ENCODE measurements at regions not wholly inside any gene's neighbourhood (a gene's known extent, or its start where the extent isn't known, plus 50 kb on each side); places are given as distances from the start of the nearest gene placed in this dataset.

GRCh38 chr13:68185444-68186141 is 955.5 kb upstream of the PCDH9 start:
- Histone ChIP-seq H3K79me2 (ENCODE audit: control insufficient read depth, insufficient read depth, low read length) (no peaks in the 10 kb centered on the region), H3K36me3 (ENCODE audit: control insufficient read depth in 2 of 2, extremely low read depth in 1 of 2, insufficient read depth in 2 of 2, low read length in 2 of 2) (no peaks in the 10 kb centered on the region), H2AFZ (ENCODE audit: control insufficient read depth, low read length) (peak overlapping the region; percentile 59), H3K27ac (ENCODE audit: control insufficient read depth, insufficient read depth, low read length) (no peak overlapping the region), H3K4me1 (ENCODE audit: control insufficient read depth, extremely low read depth, insufficient read depth, low read length) (peaks cover 2% of the 10 kb centered on the region), H4K20me1 (ENCODE audit: control insufficient read depth, extremely low read depth, insufficient read depth, low read length) (no peaks in the 10 kb centered on the region), H3K9me3 (ENCODE audit: control insufficient read depth, low read depth, low read length) (no peaks in the 10 kb centered on the region), H3K4me3 (ENCODE audit: control insufficient read depth in 2 of 3, extremely low read depth in 1 of 3, insufficient read depth in 2 of 3, low read depth in 1 of 3, low read length in 3 of 3) (no peak overlapping the region), H3K9me1 (ENCODE audit: control insufficient read depth, extremely low read depth, insufficient read depth, low read length) (no peaks in the 10 kb centered on the region), H3K27me3 (ENCODE audit: control insufficient read depth, extremely low read depth, insufficient read depth, low read length) (no peaks in the 10 kb centered on the region), H3K9ac (ENCODE audit: control insufficient read depth, extremely low read depth, insufficient read depth, low read length) (no peak overlapping the region), H3K4me2 (ENCODE audit: control insufficient read depth, extremely low read depth, insufficient read depth, low read depth, low read length) (peak overlapping the region; percentile 31)
- dilution Hi-C loops (cut with MboI; ENCODE audit: extremely low pct_ligation_motif_present, low sequenced_read_pairs) = no loop called here
- DNase-seq (ENCODE audit: low read depth, low spot score) (no peak), FAIRE-seq (no peak)
- no peak for TF ChIP-seq EZH2 (IDR thresholded peaks at IDR 0.05; ENCODE audit: low read length)
- TF ChIP-seq, protein P1, sequence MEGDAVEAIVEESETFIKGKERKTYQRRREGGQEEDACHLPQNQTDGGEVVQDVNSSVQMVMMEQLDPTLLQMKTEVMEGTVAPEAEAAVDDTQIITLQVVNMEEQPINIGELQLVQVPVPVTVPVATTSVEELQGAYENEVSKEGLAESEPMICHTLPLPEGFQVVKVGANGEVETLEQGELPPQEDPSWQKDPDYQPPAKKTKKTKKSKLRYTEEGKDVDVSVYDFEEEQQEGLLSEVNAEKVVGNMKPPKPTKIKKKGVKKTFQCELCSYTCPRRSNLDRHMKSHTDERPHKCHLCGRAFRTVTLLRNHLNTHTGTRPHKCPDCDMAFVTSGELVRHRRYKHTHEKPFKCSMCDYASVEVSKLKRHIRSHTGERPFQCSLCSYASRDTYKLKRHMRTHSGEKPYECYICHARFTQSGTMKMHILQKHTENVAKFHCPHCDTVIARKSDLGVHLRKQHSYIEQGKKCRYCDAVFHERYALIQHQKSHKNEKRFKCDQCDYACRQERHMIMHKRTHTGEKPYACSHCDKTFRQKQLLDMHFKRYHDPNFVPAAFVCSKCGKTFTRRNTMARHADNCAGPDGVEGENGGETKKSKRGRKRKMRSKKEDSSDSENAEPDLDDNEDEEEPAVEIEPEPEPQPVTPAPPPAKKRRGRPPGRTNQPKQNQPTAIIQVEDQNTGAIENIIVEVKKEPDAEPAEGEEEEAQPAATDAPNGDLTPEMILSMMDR (optimal IDR thresholded peaks at IDR 0.05 in 1 of 3, IDR thresholded peaks at IDR 0.05 in 1 of 3, conservative IDR thresholded peaks at IDR 0.05 in 1 of 3; ENCODE audit: extremely low read depth in 1 of 3, insufficient read depth in 2 of 3, low read length in 3 of 3) = no peak

DNA sequence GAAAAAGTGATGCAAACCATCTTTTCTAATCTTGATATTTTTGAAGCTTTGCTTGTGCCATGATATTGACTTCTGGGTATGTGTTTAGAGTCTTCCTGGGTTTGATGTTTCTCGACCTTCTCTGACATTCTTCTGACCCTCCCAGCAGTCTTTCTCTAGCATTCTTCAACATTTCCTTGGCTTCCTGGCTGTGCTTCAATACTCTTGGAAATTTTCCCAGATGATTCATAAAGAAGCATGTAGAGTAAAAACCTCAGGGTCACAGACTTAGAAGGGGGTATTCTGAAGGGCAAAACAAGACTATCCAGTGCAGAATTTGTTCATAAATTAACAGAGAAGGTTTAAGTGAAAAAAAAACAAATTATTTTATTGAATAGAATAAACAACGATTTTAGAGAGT is 946.3 kb upstream of the PCDH9 start:
- Histone ChIP-seq H3K27me3 (ENCODE audit: control insufficient read depth, extremely low read depth, insufficient read depth, low read length) (no peaks in the 10 kb centered on the region), H2AFZ (ENCODE audit: control insufficient read depth, low read length) (no peak overlapping the region), H3K4me1 (ENCODE audit: control insufficient read depth, extremely low read depth, insufficient read depth, low read length) (peaks cover 8% of the 10 kb centered on the region), H3K79me2 (ENCODE audit: control insufficient read depth, insufficient read depth, low read length) (no peaks in the 10 kb centered on the region), H3K9ac (ENCODE audit: control insufficient read depth, extremely low read depth, insufficient read depth, low read length) (no peak overlapping the region), H3K36me3 (ENCODE audit: control insufficient read depth in 2 of 2, extremely low read depth in 1 of 2, insufficient read depth in 2 of 2, low read length in 2 of 2) (no peaks in the 10 kb centered on the region), H3K4me3 (ENCODE audit: control insufficient read depth in 2 of 3, extremely low read depth in 1 of 3, insufficient read depth in 2 of 3, low read depth in 1 of 3, low read length in 3 of 3) (no peak overlapping the region), H3K4me2 (ENCODE audit: control insufficient read depth, extremely low read depth, insufficient read depth, low read depth, low read length) (no peak overlapping the region), H4K20me1 (ENCODE audit: control insufficient read depth, extremely low read depth, insufficient read depth, low read length) (no peaks in the 10 kb centered on the region), H3K9me3 (ENCODE audit: control insufficient read depth, low read depth, low read length) (no peaks in the 10 kb centered on the region), H3K27ac (ENCODE audit: control insufficient read depth, insufficient read depth, low read length) (no peak overlapping the region), H3K9me1 (ENCODE audit: control insufficient read depth, extremely low read depth, insufficient read depth, low read length) (no peaks in the 10 kb centered on the region)
- DNase-seq (ENCODE audit: low read depth, low spot score) = no peak
- dilution Hi-C loops (cut with MboI; ENCODE audit: extremely low pct_ligation_motif_present, low sequenced_read_pairs) = no loop called here
- TF ChIP-seq EZH2 (IDR thresholded peaks at IDR 0.05; ENCODE audit: low read length) = no peak
- TF ChIP-seq, protein P1 (optimal IDR thresholded peaks at IDR 0.05 in 1 of 3, IDR thresholded peaks at IDR 0.05 in 1 of 3, conservative IDR thresholded peaks at IDR 0.05 in 1 of 3; ENCODE audit: extremely low read depth in 1 of 3, insufficient read depth in 2 of 3, low read length in 3 of 3) = no peak
- peak; percentile 52 for FAIRE-seq

All from keratinocyte (primary cell).